ENCODE measurements at regions not wholly inside any gene's neighbourhood (a gene's known extent, or its start where the extent isn't known, plus 50 kb on each side); places are given as distances from the start of the nearest gene placed in this dataset.

- TF ChIP-seq CTCF (IDR thresholded peaks at IDR 0.05): no peak
- TF ChIP-seq POLR2A (IDR thresholded peaks at IDR 0.05): no peak
Observed at GRCh38 chr9:118324706-118325105, 620.5 kb downstream of the TLR4 start.
